CD4-positive, alpha-beta T cell treated with Interferon gamma for 1 hour (primary cell): ENCODE measurements at regions not wholly inside any gene's neighbourhood (a gene's known extent, or its start where the extent isn't known, plus 50 kb on each side); places are given as distances from the start of the nearest gene placed in this dataset.

Source experiments
- DNase-seq: peaks from one replicate; pipeline ENCODE4 v3.0.0-alpha.2; 2020

- no peak for DNase-seq
These were observed 357.2 kb downstream of the ZSWIM6 start for GRCh38 chr5:61689153-61689846.

GRCh38 chr5:61697809-61698558, 365.9 kb downstream of the ZSWIM6 start:
- DNase-seq, result no peak

DNA sequence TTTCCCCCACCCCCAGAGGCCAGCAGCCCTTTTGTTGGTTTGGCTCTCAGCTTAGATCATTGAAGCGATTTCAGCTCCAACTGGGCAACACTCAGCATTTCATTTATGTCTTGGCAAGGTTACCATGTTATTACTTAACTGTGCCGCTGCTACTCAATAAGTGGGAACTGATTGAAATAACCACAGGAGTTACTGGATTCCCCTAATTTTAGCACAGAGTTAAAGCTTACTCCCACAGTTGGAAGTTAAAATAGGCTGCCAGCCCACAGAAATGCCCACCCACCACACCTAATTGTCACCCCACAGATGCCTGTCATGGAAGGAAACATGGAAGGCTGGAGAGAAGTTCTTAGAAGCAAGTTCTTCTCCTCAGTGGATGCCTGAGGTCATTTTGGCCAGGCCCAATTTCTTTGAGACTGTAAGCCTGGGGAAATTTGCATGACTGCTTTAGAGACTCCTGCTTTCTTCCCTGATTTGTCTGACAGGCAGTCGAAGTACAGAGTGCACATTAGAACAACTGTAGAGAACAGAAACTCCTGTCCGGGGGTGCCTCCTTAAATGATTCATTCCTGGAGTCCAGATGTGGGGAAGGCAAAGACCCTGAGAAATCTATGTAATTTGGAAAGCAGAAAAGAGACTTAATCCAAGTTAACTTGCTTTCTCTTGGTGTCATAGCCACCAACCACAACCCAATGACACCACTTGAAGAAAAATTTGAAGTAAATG, 370.0 kb downstream of the ZSWIM6 start:
- DNase-seq, result no peak

DNA sequence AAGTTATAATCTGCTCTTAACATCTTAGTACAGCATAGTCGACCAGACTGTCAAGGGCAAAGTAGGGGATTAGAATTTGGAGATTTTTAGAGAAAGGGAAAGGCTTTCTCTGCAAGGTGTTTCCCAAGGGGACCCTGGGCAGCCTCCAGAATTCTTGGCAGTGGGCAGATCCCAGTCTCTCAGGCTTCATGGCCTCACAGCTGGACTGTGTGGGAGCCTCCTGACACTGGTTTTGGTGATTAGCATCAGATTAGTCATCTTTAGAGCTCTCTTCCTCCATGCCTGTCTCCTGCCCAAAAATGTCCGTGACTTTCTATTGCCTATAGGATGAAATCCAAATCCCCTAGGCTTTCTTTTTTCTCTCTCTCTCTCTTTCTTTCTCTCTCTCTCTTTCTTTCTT, 370.7 kb downstream of the ZSWIM6 start:
- DNase-seq, result no peak

- DNase-seq, result no peak
These were observed 372.2 kb downstream of the ZSWIM6 start for GRCh38 chr5:61704289-61704688.

- DNase-seq, result no peak
These were observed 374.7 kb downstream of the ZSWIM6 start for GRCh38 chr5:61706751-61707150.

DNA sequence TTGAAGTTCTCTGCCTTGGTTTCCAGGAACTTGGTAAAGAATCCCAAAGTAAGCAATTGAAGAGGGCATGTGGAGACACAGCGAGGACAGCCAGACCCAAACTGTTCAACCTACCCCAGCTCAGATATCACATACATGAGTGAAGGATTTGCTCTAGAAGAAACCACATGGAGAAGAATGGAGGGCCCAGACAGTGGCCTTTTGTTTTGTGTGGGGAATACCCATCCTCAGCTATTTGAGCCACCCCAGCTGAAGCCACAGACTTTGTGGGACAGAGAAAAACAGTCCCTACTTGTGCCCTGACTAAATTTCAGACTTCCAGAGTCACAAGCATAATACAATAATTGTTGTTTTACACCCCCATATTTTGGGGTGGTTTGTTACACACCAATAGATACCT, 387.1 kb downstream of the ZSWIM6 start:
- DNase-seq, result no peak

GRCh38 chr5:61720829-61721228, 388.8 kb downstream of the ZSWIM6 start:
- no peak for DNase-seq

DNA sequence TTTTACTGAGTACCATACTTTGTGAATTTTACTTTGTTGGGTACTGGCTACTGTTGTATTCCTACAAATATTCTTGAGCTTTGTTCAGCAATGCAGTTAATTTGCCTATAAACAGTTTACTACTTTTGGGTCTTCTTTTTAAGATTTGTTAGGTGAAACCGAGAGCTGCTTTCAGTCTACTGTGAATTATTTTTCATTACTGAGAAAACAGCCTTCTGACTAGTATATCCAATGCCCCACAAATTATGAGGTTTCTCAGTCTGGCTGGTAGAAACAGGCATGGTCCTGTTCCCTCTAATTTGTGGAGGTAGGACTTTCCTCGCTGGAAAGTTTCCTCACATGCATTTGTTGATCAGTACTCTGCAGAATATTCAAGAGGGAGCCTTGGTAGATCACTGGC, 392.0 kb downstream of the ZSWIM6 start:
- no peak for DNase-seq

- no peak for DNase-seq
These were observed 396.2 kb downstream of the ZSWIM6 start for GRCh38 chr5:61728287-61728686.

DNA sequence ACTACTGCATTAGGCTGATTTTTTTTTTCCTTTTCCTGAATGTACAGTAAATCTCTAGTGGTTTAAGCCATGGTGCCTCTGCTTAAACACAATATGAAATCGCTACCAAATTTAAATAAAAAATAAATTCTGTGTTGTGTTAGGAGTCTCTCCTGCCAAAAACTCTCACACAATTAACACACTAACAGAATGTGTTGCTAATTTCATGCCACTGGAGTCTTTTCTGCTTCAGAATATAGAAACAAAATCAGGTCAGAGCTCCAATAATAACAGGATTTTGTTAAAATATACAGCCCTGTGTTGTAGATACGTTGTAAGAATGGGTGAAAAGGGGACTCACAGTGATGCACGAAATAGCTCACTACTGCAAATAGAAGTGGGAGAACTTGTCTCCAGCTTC, 398.8 kb downstream of the ZSWIM6 start:
- DNase-seq, result no peak

DNA sequence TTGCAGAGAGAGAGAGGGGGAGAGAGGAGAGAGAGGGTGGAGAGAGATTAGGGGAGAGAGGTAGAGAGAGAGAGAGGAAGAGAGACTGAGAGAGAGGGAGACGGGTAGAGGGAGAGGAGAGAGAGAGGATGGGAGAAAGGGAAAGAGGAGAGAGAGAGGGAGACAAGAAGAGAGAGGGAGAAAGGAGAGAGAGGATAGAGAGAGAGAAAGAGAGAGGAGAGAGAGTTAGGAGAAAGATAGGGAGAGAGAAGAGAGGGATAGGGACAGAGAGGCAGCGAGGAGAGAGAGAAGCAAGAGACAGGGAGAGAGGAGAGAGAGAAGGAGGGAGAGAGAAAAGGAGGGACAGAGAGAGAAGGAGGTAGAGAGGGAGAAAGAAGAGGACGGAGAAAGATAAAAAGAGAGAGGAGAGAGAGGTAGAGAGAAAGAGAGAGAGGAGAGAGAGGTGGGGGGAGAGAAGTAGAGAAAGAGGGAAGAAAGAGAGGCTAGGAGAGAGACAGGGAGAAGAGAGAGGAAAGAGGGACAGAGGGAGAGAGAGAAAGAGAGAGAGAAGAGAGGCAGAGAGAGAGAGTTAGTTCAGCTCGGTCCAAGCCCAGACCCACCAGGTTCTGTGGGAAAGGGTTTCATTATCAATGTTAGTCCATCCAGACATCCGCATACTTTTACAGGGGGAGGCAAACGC, 399.3 kb downstream of the ZSWIM6 start:
- no peak for DNase-seq

GRCh38 chr5:61731946-61732314, 399.9 kb downstream of the ZSWIM6 start:
- no peak for DNase-seq

DNA sequence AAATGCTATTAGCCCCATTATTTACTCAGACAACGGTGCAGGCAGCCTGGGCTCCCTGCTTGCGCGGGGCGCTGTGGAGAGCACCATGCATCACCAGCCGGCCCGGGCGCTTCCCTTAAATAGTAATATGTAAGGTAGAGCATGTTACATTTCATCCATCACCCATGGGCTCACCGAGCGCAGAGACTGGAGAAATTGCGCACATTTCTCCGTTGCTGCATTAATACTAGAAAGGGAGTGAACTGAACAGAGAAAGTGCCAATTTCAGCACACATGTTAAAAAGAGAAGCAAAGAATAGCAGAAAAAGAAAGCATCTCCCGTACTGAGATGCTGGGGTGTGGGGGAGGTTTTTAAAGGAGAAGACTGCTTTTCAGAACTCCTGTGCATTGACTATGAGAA, 400.3 kb downstream of the ZSWIM6 start:
- no peak for DNase-seq

GRCh38 chr5:61732796-61733195, 400.7 kb downstream of the ZSWIM6 start:
- no peak for DNase-seq

GRCh38 chr5:61734001-61734400, 401.9 kb downstream of the ZSWIM6 start:
- no peak for DNase-seq

- DNase-seq, result no peak
These were observed 402.9 kb downstream of the ZSWIM6 start for GRCh38 chr5:61734966-61735365.

GRCh38 chr5:61735531-61735930, 403.5 kb downstream of the ZSWIM6 start:
- no peak for DNase-seq

- DNase-seq, result no peak
These were observed 403.9 kb downstream of the ZSWIM6 start for GRCh38 chr5:61735995-61736394.

- no peak for DNase-seq
These were observed 405.4 kb downstream of the ZSWIM6 start for GRCh38 chr5:61737301-61737963.

DNA sequence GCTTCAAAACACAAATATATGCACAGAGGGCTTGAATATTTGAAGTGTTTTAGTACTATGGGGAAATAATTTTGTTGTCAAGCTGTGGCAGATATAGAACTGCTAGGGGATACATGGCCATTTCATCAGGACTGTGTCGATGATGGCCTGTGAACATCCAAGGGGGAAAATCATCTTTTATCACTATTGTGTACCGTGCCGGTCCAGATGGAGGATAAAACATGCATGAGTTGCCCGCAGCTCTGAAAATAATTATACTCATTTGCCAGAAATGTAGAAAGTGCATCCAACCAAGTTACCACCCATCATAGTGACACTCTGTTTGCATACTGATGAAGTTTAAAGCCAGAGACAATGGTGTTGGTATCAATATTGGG, 405.9 kb downstream of the ZSWIM6 start:
- DNase-seq, result no peak

GRCh38 chr5:61738446-61738845, 406.4 kb downstream of the ZSWIM6 start:
- DNase-seq, result no peak
